C4-2B (cell line): ENCODE measurements at regions not wholly inside any gene's neighbourhood (a gene's known extent, or its start where the extent isn't known, plus 50 kb on each side); places are given as distances from the start of the nearest gene placed in this dataset.
"Not testable (repeated sequence)": the region's sequence is repeated elsewhere in the genome, so short reads cannot be mapped to it uniquely, and the experiment has no call there.

Experiments
- ZFX ChIP-seq: fragments of 450-650 bp; IDR thresholded peaks from 2 replicates; pipeline ENCODE4 v1.6.1; 2017
- TF ChIP-seq, protein P1 (sequence below): fragments of 450-650 bp; conservative IDR thresholded peaks from 2 replicates; pipeline ENCODE4 v1.5.1; 2017; ENCODE audit warnings: mild to moderate bottlenecking

DNA sequence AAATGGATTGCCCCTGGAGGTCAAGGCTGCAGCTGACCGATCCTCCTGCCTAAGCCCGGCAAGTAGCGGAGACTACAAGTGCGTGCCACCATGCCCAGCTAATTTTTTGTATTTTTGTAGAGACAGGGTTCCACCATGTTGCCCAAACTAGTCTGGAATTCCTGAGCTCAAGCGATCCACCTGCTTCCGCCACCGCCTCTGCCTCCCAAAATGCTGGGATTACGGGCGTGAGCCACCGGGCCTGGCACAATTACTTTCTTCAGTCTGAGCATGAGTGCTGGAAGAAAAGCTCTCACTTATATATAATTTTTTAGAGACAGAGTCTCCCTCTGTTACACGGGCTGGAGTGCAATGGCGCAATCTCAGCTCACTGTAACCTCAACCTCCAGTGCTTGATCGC lies 307.4 kb downstream of the ZNF37A start:
- TF ChIP-seq, protein P1, sequence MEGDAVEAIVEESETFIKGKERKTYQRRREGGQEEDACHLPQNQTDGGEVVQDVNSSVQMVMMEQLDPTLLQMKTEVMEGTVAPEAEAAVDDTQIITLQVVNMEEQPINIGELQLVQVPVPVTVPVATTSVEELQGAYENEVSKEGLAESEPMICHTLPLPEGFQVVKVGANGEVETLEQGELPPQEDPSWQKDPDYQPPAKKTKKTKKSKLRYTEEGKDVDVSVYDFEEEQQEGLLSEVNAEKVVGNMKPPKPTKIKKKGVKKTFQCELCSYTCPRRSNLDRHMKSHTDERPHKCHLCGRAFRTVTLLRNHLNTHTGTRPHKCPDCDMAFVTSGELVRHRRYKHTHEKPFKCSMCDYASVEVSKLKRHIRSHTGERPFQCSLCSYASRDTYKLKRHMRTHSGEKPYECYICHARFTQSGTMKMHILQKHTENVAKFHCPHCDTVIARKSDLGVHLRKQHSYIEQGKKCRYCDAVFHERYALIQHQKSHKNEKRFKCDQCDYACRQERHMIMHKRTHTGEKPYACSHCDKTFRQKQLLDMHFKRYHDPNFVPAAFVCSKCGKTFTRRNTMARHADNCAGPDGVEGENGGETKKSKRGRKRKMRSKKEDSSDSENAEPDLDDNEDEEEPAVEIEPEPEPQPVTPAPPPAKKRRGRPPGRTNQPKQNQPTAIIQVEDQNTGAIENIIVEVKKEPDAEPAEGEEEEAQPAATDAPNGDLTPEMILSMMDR: not testable (repeated sequence)
- not testable (repeated sequence) for TF ChIP-seq ZFX
